ENCODE measurements at regions not wholly inside any gene's neighbourhood (a gene's known extent, or its start where the extent isn't known, plus 50 kb on each side); places are given as distances from the start of the nearest gene placed in this dataset.

GRCh38 chr5:63081402-63081801 is 502.8 kb downstream of the LRRC70 start:
- no peak for TF ChIP-seq CTCF (IDR thresholded peaks at IDR 0.05; ENCODE audit: low read depth, low read length)
- TF ChIP-seq EZH2phosphoT487 (IDR thresholded peaks at IDR 0.05; ENCODE audit: low read depth): no peak
